Pancreas (tissue), 10 donors: ENCODE measurements at regions not wholly inside any gene's neighbourhood (a gene's known extent, or its start where the extent isn't known, plus 50 kb on each side); places are given as distances from the start of the nearest gene placed in this dataset.
A peak's percentile ranks its signal among the peaks of the same experiment; 100 is the strongest.

Source experiments
- ATAC-seq, 4 donors: fragments of 200-7000 bp; cut with Tn5 transposase; one replicate each; pipeline versions ENCODE4 v1.8.0 to v1.9.1; 2020; ENCODE audit warnings: mild to moderate bottlenecking in 4 of 4, moderate library complexity in 4 of 4
- DNase-seq, 6 donors: peaks; one replicate each; pipeline ENCODE4 v3.0.0-alpha.2; 2020
- FAIRE-seq: peaks from 2 replicates; lab custom pipeline; 2012; peaks lifted over from hg19 to GRCh38; lab: Jason Lieb, UNC
- H3K27ac ChIP-seq, 4 donors: fragments of 200-600 bp; sonication (generic); 1 replicate in 3 of 4; 2 replicates in 1 of 4; pipeline versions ENCODE4 v1.5.0 to v1.8.0; 2020
- H3K27me3 ChIP-seq, 4 donors: fragments of 200-600 bp; one replicate each; pipeline ENCODE4 v1.8.0; 2021
- H3K36me3 ChIP-seq, 3 donors: fragments of 200-600 bp; sonication (generic) in 1 of 3; one replicate each; pipeline versions ENCODE4 v1.5.0 to v1.8.0; 2020 to 2021
- H3K4me1 ChIP-seq, 3 donors: fragments of 200-600 bp; one replicate each; pipeline ENCODE4 v1.8.0; 2021
- H3K4me3 ChIP-seq, 4 donors: fragments of 200-600 bp; sonication (generic) in 2 of 4; one replicate each; pipeline versions ENCODE4 v1.5.0 to v1.8.0; 2020 to 2021
- H3K9me3 ChIP-seq, 4 donors: fragments of 200-600 bp; one replicate each; pipeline ENCODE4 v1.8.0; 2021
- WGBS, 2 donors: extraction: QIAGEN DNeasy Blood & Tissue Kit; methylation state at CpG; one replicate each; pipeline ENCODE4 v1.1.7; 2013; 5-methylcytosine and 5-hydroxymethylcytosine counted together
- intact Hi-C, 3 donors: fragments of 100-400 bp; cut with DNase I; formaldehyde crosslinking; loops; one replicate each; pipeline versions ENCODE4 v1.11.1 to v1.14.2; 2022
- TF ChIP-seq, protein P1 (sequence below), 4 donors: fragments of 200-600 bp; sonication (generic) in 3 of 4; IDR thresholded peaks; one replicate each; pipeline versions ENCODE4 v1.5.0 to v1.8.0; 2021; ENCODE audit warnings: antibody characterized with exemption in 4 of 4
- donor health status: healthy with polysubstance abuse.
- donor health status: DM: no; HTN: no; CAD: no; lungs with moderate emphysema.
- donor health status: DM: no; HTN: no; CAD: no.
- donor health status: control.
- donor health status: control.
- donor health status: Bipolar disorder and iron deficiency.
- donor health status: DM: yes; HTN: yes; CAD: no.
- donor health status: DM: no; HTN: no; CAD: no.
- donor health status: DM: no; HTN: no; CAD: no.
- donor health status: DM: yes; HTN: yes; CAD: no.

DNA sequence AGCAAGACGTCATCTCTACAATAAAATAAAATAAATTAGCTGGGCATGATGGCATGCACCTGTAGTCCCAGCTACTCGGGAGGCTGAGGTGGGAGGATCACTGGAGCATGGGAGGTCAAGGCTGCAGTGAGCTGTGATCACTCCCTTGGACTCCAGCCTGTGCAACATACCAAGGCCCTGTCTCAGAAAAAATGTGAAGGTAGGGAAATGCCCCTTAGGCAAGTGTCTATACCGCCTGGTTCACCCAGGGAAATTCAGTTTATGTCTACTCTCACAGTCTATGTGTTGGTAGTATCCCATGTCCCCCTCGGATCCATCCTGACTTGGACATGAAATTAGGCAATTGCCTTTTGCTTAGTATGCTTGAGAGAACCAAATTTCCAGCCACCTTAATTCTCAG lies 88.4 kb upstream of the TMEM132C start:
- Histone ChIP-seq H3K9me3 (no peaks in the 10 kb centered on the region), H3K4me1 (no peaks in the 10 kb centered on the region), H3K27me3 (no peaks in the 10 kb centered on the region), H3K27ac (no peak overlapping the region), H3K4me3 (no peak overlapping the region), H3K36me3 (no peaks in the 10 kb centered on the region)
- FAIRE-seq (no peak), ATAC-seq (no peak), DNase-seq (no peak)
- WGBS, 2 donors = 47 to 58% methylated on average over 4 of the region's 4 CpGs
- TF ChIP-seq, protein P1, sequence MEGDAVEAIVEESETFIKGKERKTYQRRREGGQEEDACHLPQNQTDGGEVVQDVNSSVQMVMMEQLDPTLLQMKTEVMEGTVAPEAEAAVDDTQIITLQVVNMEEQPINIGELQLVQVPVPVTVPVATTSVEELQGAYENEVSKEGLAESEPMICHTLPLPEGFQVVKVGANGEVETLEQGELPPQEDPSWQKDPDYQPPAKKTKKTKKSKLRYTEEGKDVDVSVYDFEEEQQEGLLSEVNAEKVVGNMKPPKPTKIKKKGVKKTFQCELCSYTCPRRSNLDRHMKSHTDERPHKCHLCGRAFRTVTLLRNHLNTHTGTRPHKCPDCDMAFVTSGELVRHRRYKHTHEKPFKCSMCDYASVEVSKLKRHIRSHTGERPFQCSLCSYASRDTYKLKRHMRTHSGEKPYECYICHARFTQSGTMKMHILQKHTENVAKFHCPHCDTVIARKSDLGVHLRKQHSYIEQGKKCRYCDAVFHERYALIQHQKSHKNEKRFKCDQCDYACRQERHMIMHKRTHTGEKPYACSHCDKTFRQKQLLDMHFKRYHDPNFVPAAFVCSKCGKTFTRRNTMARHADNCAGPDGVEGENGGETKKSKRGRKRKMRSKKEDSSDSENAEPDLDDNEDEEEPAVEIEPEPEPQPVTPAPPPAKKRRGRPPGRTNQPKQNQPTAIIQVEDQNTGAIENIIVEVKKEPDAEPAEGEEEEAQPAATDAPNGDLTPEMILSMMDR (IDR thresholded peaks at IDR 0.05) = no peak
- intact Hi-C loops = no loop called here

DNA sequence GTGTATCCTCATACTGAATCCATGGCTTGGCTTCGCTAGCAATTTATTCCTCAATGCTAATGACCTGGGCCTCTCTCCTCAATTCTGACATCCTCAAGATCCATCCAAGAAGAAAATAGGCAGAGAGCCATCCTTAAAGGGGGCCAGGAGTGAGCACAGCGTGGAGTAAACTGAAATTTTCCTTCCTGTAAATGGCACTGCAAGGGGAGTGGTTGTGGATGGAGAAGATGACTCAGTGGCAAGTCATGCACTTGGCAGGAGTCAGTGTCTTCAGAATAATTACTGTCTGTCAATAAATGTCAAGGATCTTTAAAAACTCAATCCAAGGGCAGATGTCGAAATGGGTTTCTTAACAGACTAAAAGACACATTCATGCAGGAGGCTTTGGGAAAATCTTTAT lies 88.0 kb upstream of the TMEM132C start:
- WGBS, 2 donors = 51 to 63% methylated on average over 3 of the region's 3 CpGs
- FAIRE-seq (no peak), ATAC-seq (no peak), DNase-seq (no peak)
- Histone ChIP-seq H3K27me3 (no peaks in the 10 kb centered on the region), H3K4me1 (no peaks in the 10 kb centered on the region), H3K4me3 (no peak overlapping the region), H3K9me3 (no peaks in the 10 kb centered on the region), H3K36me3 (no peaks in the 10 kb centered on the region), H3K27ac (no peak overlapping the region)
- intact Hi-C loops = no loop called here
- TF ChIP-seq, protein P1 (IDR thresholded peaks at IDR 0.05) = no peak

DNA sequence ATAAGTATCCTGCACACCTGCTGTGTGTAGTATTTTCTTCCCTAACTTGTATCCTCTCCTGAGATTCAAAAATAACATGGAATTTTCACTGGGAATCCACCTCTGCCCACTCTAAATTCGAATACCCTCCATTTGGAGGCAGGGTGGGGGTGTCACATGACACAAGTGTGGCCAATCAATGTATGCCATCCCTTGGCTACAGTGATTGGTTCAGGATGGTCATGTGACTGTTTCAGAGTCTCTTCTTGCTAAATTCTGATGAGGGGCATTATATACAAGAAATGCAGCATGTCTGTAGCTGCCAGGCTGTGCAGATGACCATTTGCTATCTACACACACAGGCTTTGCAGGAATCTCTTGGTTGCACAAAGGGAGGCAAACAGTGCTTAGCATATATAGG lies 86.8 kb upstream of the TMEM132C start:
- H3K27me3 ChIP-seq = no peaks in the 10 kb centered on the region
- WGBS, 2 donors = 15 to 19% methylated on average over 1 of the region's 1 CpG
- intact Hi-C loops = no loop called here
- TF ChIP-seq, protein P1 (IDR thresholded peaks at IDR 0.05) = no peak
- ATAC-seq (no peak), DNase-seq (no peak), FAIRE-seq (no peak)
- no peak overlapping the region for H3K27ac ChIP-seq
- H3K4me1 ChIP-seq = no peaks in the 10 kb centered on the region
- no peaks in the 10 kb centered on the region for H3K36me3 ChIP-seq
- H3K9me3 ChIP-seq = no peaks in the 10 kb centered on the region
- no peak overlapping the region for H3K4me3 ChIP-seq

DNA sequence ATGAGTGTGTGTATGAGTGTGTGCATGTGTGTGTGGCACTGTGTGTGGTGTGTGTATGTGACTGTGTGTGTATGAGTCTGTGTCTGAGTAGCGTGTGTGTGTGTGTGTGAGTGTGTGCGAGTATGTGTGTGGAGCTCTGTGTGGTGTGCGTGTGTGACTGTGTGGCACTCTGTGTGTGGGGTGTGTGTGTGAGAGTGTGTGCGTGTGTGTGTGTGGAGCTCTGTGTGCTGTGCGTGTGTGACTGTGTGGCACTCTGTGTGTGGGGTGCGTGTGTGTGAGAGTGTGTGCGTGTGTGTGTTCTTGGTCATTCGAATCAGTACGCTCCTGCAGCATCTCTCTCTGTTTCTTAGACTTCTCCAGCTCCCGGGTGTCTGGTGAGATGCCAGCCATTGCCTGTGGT lies 76.9 kb upstream of the TMEM132C start:
- Histone ChIP-seq H3K4me1 (no peaks in the 10 kb centered on the region), H3K9me3 (no peaks in the 10 kb centered on the region), H3K27me3 (peaks cover 0 to 4% (median 0%) of the 10 kb centered on the region in 4 donors), H3K27ac (no peak overlapping the region), H3K36me3 (no peaks in the 10 kb centered on the region), H3K4me3 (no peak overlapping the region)
- no peak for ATAC-seq
- DNase-seq = no peak
- 72 to 77% methylated on average over 10 of the region's 10 CpGs for WGBS, 2 donors
- FAIRE-seq = no peak
- intact Hi-C loops = no loop called here
- TF ChIP-seq, protein P1 (IDR thresholded peaks at IDR 0.05) = no peak

DNA sequence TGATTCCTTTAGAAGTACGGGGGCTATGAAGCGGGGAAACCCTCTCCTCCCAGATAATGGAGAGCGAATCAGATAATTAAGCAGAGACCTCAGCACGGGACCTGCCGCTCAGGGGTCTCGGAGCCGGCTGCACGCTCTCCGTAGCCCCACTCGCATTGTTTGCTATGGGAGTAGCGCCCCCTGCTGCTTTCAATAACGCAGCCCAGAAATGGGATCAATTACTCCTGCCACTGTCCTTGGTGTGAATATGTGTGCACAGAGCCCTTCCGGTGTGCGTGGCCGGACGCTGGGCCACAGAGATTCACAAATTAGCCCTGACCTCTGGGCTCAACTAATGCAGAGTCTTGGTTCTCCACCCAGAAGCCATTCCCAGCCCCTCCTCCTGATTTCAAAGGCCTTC lies 76.4 kb upstream of the TMEM132C start:
- no peak overlapping the region for H3K4me3 ChIP-seq
- TF ChIP-seq, protein P1 (IDR thresholded peaks at IDR 0.05) = peak in 2 of 4 donors; percentile 29 to 30
- FAIRE-seq (no peak), ATAC-seq (peak in 2 of 4 donors; percentile 49 to 54), DNase-seq (no peak)
- peaks cover 0 to 4% (median 0%) of the 10 kb centered on the region in 4 donors for H3K27me3 ChIP-seq
- H3K4me1 ChIP-seq = no peaks in the 10 kb centered on the region
- WGBS, 2 donors = 10 to 14% methylated on average over 16 of the region's 16 CpGs
- no peaks in the 10 kb centered on the region for H3K36me3 ChIP-seq
- intact Hi-C loops = no loop called here
- no peak overlapping the region for H3K27ac ChIP-seq
- H3K9me3 ChIP-seq = no peaks in the 10 kb centered on the region
